ENCODE measurements at regions not wholly inside any gene's neighbourhood (a gene's known extent, or its start where the extent isn't known, plus 50 kb on each side); places are given as distances from the start of the nearest gene placed in this dataset.
"Not testable (repeated sequence)": the region's sequence is repeated elsewhere in the genome, so short reads cannot be mapped to it uniquely, and the experiment has no call there.

- TF ChIP-seq YY1 (IDR thresholded peaks at IDR 0.05; ENCODE audit: insufficient read depth, insufficient read length); ZNF274 (IDR thresholded peaks at IDR 0.05; ENCODE audit: low read depth, low read length): not testable (repeated sequence)
These were observed 601.5 kb upstream of the TBX3 start for GRCh38 chr12:115285429-115285828.

All from NT2/D1 (cell line).